ENCODE measurements at regions not wholly inside any gene's neighbourhood (a gene's known extent, or its start where the extent isn't known, plus 50 kb on each side); places are given as distances from the start of the nearest gene placed in this dataset.

DNA sequence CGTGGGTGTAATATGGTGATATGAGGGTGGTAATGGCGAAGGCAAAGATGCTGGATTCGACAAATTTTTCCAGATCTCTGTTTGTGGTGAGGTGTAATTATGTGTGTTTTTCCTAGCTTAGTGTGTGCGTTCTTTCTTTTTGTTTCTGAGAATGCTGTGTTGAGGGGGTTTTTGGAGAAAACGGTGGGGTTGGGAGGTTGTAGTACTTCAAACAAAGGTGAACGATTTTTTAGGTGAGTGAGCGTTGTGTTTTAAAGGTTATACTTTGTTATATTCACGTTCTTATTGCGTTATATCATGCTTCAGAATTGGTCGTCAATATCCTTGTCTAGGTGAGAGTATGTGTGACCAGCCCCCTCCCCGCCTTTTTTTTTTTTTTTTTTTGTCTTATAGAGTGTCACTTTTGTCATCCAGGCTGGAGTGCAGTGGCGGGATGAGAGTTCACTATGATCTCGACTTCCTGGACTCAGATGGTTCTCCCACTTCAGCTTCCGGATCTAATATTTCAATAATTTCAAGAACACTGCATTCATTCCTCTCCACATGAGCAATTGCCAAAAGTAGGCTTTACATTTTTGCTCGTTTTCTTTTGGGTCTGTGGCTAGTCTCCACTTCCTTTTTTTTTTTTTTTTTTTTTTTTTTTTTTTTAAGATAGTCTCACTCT is 82.2 kb upstream of the RNU2-1 start:
- Mint-ChIP-seq H3K27ac (ENCODE audit: unreplicated experiment) (no peak overlapping the region), H3K9me3 (ENCODE audit: unreplicated experiment) (peaks cover 8% of the 10 kb centered on the region), H3K36me3 (ENCODE audit: unreplicated experiment) (no peaks in the 10 kb centered on the region), H3K27me3 (ENCODE audit: unreplicated experiment) (peaks cover 3% of the 10 kb centered on the region), H3K4me1 (ENCODE audit: low read depth, unreplicated experiment) (no peaks in the 10 kb centered on the region), H3K4me3 (ENCODE audit: unreplicated experiment) (no peak overlapping the region)
- TF ChIP-seq CTCF (IDR thresholded peaks at IDR 0.05; ENCODE audit: partially characterized antibody, unreplicated experiment) = no peak
- no peak for DNase-seq

DNA sequence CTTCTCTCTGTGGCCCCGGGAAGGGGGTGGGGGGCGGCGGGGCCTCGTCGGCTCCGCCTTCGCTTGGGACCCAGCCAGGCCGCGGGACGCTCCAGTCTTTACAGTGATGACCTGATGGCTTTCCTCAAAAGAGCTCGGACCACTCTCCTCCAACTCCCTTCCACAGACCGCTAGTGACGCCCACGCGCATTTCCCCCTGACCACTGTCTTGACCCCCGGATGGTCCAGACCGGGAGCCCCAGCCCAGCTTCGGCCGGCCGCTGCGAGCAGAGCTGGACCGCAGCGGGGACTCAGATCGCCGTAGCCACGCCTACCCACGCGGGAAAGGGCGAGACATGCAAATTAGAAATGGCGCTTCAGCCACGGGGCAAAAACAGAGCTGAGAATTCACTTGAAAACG is 81.6 kb upstream of the RNU2-1 start:
- H3K36me3 Mint-ChIP-seq (ENCODE audit: unreplicated experiment) = no peaks in the 10 kb centered on the region

GRCh38 chr17:43314611-43315011 is 80.8 kb upstream of the RNU2-1 start:
- no peak overlapping the region for H3K27ac Mint-ChIP-seq (ENCODE audit: unreplicated experiment)
- no peak overlapping the region for H3K4me3 Mint-ChIP-seq (ENCODE audit: unreplicated experiment)
- no peaks in the 10 kb centered on the region for H3K36me3 Mint-ChIP-seq (ENCODE audit: unreplicated experiment)
- peaks cover 8% of the 10 kb centered on the region for H3K9me3 Mint-ChIP-seq (ENCODE audit: unreplicated experiment)
- no peaks in the 10 kb centered on the region for H3K4me1 Mint-ChIP-seq (ENCODE audit: low read depth, unreplicated experiment)
- no peak for TF ChIP-seq CTCF (IDR thresholded peaks at IDR 0.05; ENCODE audit: partially characterized antibody, unreplicated experiment)
- no peak for DNase-seq
- H3K27me3 Mint-ChIP-seq (ENCODE audit: unreplicated experiment) = peaks cover 3% of the 10 kb centered on the region

More for the DNA sequence above, 81.6 kb upstream of the RNU2-1 start:
- Mint-ChIP-seq H3K4me3 (ENCODE audit: unreplicated experiment) (no peak overlapping the region), H3K27ac (ENCODE audit: unreplicated experiment) (no peak overlapping the region), H3K4me1 (ENCODE audit: low read depth, unreplicated experiment) (no peaks in the 10 kb centered on the region), H3K9me3 (ENCODE audit: unreplicated experiment) (peaks cover 8% of the 10 kb centered on the region), H3K27me3 (ENCODE audit: unreplicated experiment) (peaks cover 3% of the 10 kb centered on the region)
- DNase-seq = no peak
- no peak for TF ChIP-seq CTCF (IDR thresholded peaks at IDR 0.05; ENCODE audit: partially characterized antibody, unreplicated experiment)

DNA sequence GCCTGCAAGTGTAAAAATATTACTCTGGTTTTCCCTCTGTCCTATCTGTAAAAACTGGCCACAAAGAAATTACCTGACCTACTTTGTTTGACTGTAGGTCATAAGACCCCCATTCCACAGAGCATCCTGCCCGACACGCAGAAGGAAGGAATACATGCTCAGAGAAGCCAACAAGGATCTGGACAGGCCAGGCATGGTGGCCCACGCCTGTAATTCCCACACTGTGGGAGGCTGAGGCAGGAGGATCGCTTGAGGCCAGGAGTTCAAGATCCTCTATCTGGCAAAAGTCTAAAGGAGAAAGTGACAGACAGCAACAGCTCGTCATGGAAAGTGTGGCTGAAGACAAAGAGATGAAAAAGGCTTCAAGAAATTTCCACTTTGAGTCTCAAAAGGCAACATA is 78.2 kb upstream of the RNU2-1 start:
- TF ChIP-seq CTCF (IDR thresholded peaks at IDR 0.05; ENCODE audit: partially characterized antibody, unreplicated experiment) = no peak
- Mint-ChIP-seq H3K27ac (ENCODE audit: unreplicated experiment) (no peak overlapping the region), H3K27me3 (ENCODE audit: unreplicated experiment) (no peaks in the 10 kb centered on the region), H3K4me1 (ENCODE audit: low read depth, unreplicated experiment) (no peaks in the 10 kb centered on the region), H3K4me3 (ENCODE audit: unreplicated experiment) (no peak overlapping the region), H3K36me3 (ENCODE audit: unreplicated experiment) (no peaks in the 10 kb centered on the region), H3K9me3 (ENCODE audit: unreplicated experiment) (peaks cover 2% of the 10 kb centered on the region)
- DNase-seq = no peak

DNA sequence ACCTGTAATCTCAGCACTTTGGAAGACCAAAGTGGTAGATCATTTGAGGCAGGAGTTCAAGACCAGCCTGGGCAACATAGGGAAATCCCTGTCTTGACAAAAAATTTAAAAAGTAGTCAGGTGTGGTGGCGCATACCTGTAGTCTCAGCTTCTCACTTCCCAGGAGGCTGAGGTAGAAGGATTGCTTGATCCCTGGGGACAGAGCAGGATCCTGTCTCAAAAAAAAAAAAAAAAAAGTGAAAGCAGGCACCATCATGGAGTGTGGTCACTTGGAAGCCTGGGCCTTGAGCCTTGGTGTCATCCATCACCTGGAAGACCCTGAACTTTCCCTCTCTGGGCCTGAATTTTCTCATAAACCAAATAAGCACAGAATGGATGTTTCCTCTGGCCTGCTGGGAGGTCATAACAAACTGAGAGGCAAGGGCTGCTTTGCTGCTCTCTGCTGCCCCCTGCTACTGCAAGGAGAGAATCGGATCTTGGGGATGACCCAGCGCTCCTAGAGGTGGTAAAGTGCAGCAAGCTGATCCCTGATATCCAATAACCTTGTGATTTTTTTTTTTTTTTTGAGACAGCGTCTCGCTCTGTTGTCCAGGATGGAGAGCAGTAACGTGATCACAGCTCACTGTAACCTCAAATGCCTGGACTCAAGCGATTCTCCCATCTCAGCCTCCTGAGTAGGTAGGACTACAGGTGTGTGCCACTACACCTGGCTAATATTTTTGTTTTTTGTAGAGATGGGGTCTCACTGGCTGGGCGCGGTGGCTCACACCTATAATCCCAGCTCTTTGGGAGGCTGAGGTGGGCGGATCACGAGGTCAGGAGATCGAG is 75.9 kb upstream of the RNU2-1 start:
- Mint-ChIP-seq H3K9me3 (ENCODE audit: unreplicated experiment) (no peaks in the 10 kb centered on the region), H3K27ac (ENCODE audit: unreplicated experiment) (no peak overlapping the region), H3K27me3 (ENCODE audit: unreplicated experiment) (no peaks in the 10 kb centered on the region), H3K36me3 (ENCODE audit: unreplicated experiment) (no peaks in the 10 kb centered on the region), H3K4me3 (ENCODE audit: unreplicated experiment) (no peak overlapping the region), H3K4me1 (ENCODE audit: low read depth, unreplicated experiment) (no peaks in the 10 kb centered on the region)
- DNase-seq = no peak
- no peak for TF ChIP-seq CTCF (IDR thresholded peaks at IDR 0.05; ENCODE audit: partially characterized antibody, unreplicated experiment)

All from glutamatergic neuron (in vitro differentiated cells).